GM12865 (cell line): ENCODE measurements at regions not wholly inside any gene's neighbourhood (a gene's known extent, or its start where the extent isn't known, plus 50 kb on each side); places are given as distances from the start of the nearest gene placed in this dataset.
"Not testable (repeated sequence)": the region's sequence is repeated elsewhere in the genome, so short reads cannot be mapped to it uniquely, and the experiment has no call there.

Source experiments
- DNase-seq: peaks from one replicate; pipeline ENCODE4 v3.0.0; 2010; ENCODE audit warnings: low read depth
- H3K4me3 ChIP-seq: 2 replicates; pipeline ENCODE4 v1.5.1; 2011; ENCODE audit warnings: mild to moderate bottlenecking, low read depth, low read length, control low read depth
- CTCF ChIP-seq: IDR thresholded peaks from 2 replicates; pipeline ENCODE4 v1.5.1; 2011; ENCODE audit warnings: low read length, control low read depth, low read depth, inconsistent platforms; ENCODE audit not compliant: insufficient read depth; ENCODE audit errors: missing control alignments

GRCh38 chr14:34087571-34087970, 136.7 kb upstream of the EGLN3 start:
- H3K4me3 ChIP-seq: no peak overlapping the region
- no peak for DNase-seq
- TF ChIP-seq CTCF: no peak

GRCh38 chr14:34086223-34086757, 135.4 kb upstream of the EGLN3 start:
- no peak for TF ChIP-seq CTCF
- DNase-seq: no peak
- H3K4me3 ChIP-seq: no peak overlapping the region

GRCh38 chr14:34085695-34086094, 134.8 kb upstream of the EGLN3 start:
- H3K4me3 ChIP-seq: no peak overlapping the region
- DNase-seq: no peak
- no peak for TF ChIP-seq CTCF

GRCh38 chr14:34081576-34082136, 130.8 kb upstream of the EGLN3 start:
- no peak overlapping the region for H3K4me3 ChIP-seq
- no peak for TF ChIP-seq CTCF
- DNase-seq: no peak

- H3K4me3 ChIP-seq: no peak overlapping the region
- no peak for TF ChIP-seq CTCF
- no peak for DNase-seq
These were observed 130.3 kb upstream of the EGLN3 start for GRCh38 chr14:34081101-34081575.

- not testable (repeated sequence) for DNase-seq, H3K4me3 ChIP-seq
These were observed 128.8 kb upstream of the EGLN3 start for GRCh38 chr14:34079643-34080042.

- no peak for TF ChIP-seq CTCF
- no peak for DNase-seq
- H3K4me3 ChIP-seq: no peak overlapping the region
These were observed 127.4 kb upstream of the EGLN3 start for GRCh38 chr14:34078117-34078743.
